GM10266 (cell line): ENCODE measurements at regions not wholly inside any gene's neighbourhood (a gene's known extent, or its start where the extent isn't known, plus 50 kb on each side); places are given as distances from the start of the nearest gene placed in this dataset.
A peak's percentile ranks its signal among the peaks of the same experiment; 100 is the strongest.

Source experiments
- DNase-seq: peaks from one replicate; pipeline ENCODE4 v3.0.0; 2012; ENCODE audit errors: extremely low spot score
- CTCF ChIP-seq: IDR thresholded peaks from 2 replicates; pipeline ENCODE4 v1.5.1; 2012; ENCODE audit warnings: mild to moderate bottlenecking, low read depth; ENCODE audit not compliant: control insufficient read depth, insufficient read depth; ENCODE audit errors: missing control alignments

- TF ChIP-seq CTCF = no peak
- no peak for DNase-seq
Measured at GRCh38 chr15:58260725-58261267, 122.6 kb downstream of the AQP9 start.

GRCh38 chr15:58261368-58261767, 123.2 kb downstream of the AQP9 start:
- no peak for TF ChIP-seq CTCF
- DNase-seq = no peak

GRCh38 chr15:58264053-58264971, 126.1 kb downstream of the AQP9 start:
- no peak for TF ChIP-seq CTCF
- DNase-seq = no peak

GRCh38 chr15:58267051-58267450, 128.9 kb downstream of the AQP9 start:
- DNase-seq = no peak
- no peak for TF ChIP-seq CTCF

GRCh38 chr15:58268746-58269267, 130.6 kb downstream of the AQP9 start:
- DNase-seq = no peak
- no peak for TF ChIP-seq CTCF

GRCh38 chr15:58269455-58270414, 131.6 kb downstream of the AQP9 start:
- peak; percentile 51 for DNase-seq

More at GRCh38 chr15:58269455-58270414, 131.6 kb downstream of the AQP9 start:
- peak; percentile 54 for TF ChIP-seq CTCF
